ENCODE measurements at regions not wholly inside any gene's neighbourhood (a gene's known extent, or its start where the extent isn't known, plus 50 kb on each side); places are given as distances from the start of the nearest gene placed in this dataset.

GRCh38 chr1:181948372-181948771, 113.1 kb downstream of the ZNF648 start:
- TF ChIP-seq CTCF (IDR thresholded peaks at IDR 0.05; ENCODE audit: low read depth, low read length): no peak
- DNase-seq (ENCODE audit: low read depth in 1 of 2, low spot score in 1 of 2): no peak
- no peak overlapping the region for H3K4me3 ChIP-seq
- H3K36me3 ChIP-seq: no peaks in the 10 kb centered on the region
- H3K27ac ChIP-seq: no peak overlapping the region
- no peaks in the 10 kb centered on the region for H3K9me3 ChIP-seq (ENCODE audit: low read depth)
- H3K27me3 ChIP-seq: peaks cover 3% of the 10 kb centered on the region
- no peaks in the 10 kb centered on the region for H3K4me1 ChIP-seq (ENCODE audit: low read depth)

- no peak for TF ChIP-seq CTCF (IDR thresholded peaks at IDR 0.05; ENCODE audit: low read depth, low read length)
- Histone ChIP-seq H3K27ac (no peak overlapping the region), H3K36me3 (no peaks in the 10 kb centered on the region), H3K9me3 (ENCODE audit: low read depth) (no peaks in the 10 kb centered on the region), H3K4me1 (ENCODE audit: low read depth) (no peaks in the 10 kb centered on the region), H3K27me3 (peaks cover 3% of the 10 kb centered on the region), H3K4me3 (no peak overlapping the region)
- no peak for DNase-seq (ENCODE audit: low read depth in 1 of 2, low spot score in 1 of 2)
Observed at GRCh38 chr1:181947441-181947840, 114.1 kb downstream of the ZNF648 start.

- Histone ChIP-seq H3K4me3 (no peak overlapping the region), H3K36me3 (no peaks in the 10 kb centered on the region), H3K4me1 (ENCODE audit: low read depth) (no peaks in the 10 kb centered on the region), H3K27me3 (peaks cover 12% of the 10 kb centered on the region), H3K27ac (no peak overlapping the region), H3K9me3 (ENCODE audit: low read depth) (no peaks in the 10 kb centered on the region)
- peak; percentile 0 to 76 for DNase-seq (ENCODE audit: low read depth in 1 of 2, low spot score in 1 of 2)
- no peak for TF ChIP-seq CTCF (IDR thresholded peaks at IDR 0.05; ENCODE audit: low read depth, low read length)
Observed at GRCh38 chr1:181936768-181937581, 124.5 kb downstream of the ZNF648 start.

GRCh38 chr1:181936269-181936668, 125.2 kb downstream of the ZNF648 start:
- H3K4me3 ChIP-seq: no peak overlapping the region
- no peaks in the 10 kb centered on the region for H3K36me3 ChIP-seq
- no peak for TF ChIP-seq CTCF (IDR thresholded peaks at IDR 0.05; ENCODE audit: low read depth, low read length)
- H3K27me3 ChIP-seq: peaks cover 15% of the 10 kb centered on the region
- H3K9me3 ChIP-seq (ENCODE audit: low read depth): no peaks in the 10 kb centered on the region
- no peaks in the 10 kb centered on the region for H3K4me1 ChIP-seq (ENCODE audit: low read depth)
- no peak overlapping the region for H3K27ac ChIP-seq
- DNase-seq (ENCODE audit: low read depth in 1 of 2, low spot score in 1 of 2): no peak

GRCh38 chr1:181931873-181932272, 129.6 kb downstream of the ZNF648 start:
- peaks cover 23% of the 10 kb centered on the region for H3K27me3 ChIP-seq
- no peak for DNase-seq (ENCODE audit: low read depth in 1 of 2, low spot score in 1 of 2)
- TF ChIP-seq CTCF (IDR thresholded peaks at IDR 0.05; ENCODE audit: low read depth, low read length): no peak
- H3K36me3 ChIP-seq: no peaks in the 10 kb centered on the region
- H3K4me3 ChIP-seq: no peak overlapping the region
- H3K9me3 ChIP-seq (ENCODE audit: low read depth): no peaks in the 10 kb centered on the region
- H3K27ac ChIP-seq: no peak overlapping the region
- no peaks in the 10 kb centered on the region for H3K4me1 ChIP-seq (ENCODE audit: low read depth)
